Lower leg skin (tissue), 3 donors: ENCODE measurements at regions not wholly inside any gene's neighbourhood (a gene's known extent, or its start where the extent isn't known, plus 50 kb on each side); places are given as distances from the start of the nearest gene placed in this dataset.

Experiments used
- CTCF ChIP-seq, 3 donors: fragments of 450-650 bp; IDR thresholded peaks; one replicate each; pipeline ENCODE4 v1.5.1; 2016; ENCODE audit warnings: antibody characterized with exemption in 3 of 3, mild to moderate bottlenecking in 3 of 3, moderate library complexity in 2 of 3
- POLR2A ChIP-seq, 2 donors: fragments of 450-650 bp; IDR thresholded peaks; one replicate each; pipeline ENCODE4 v1.6.1; 2016 to 2017; ENCODE audit warnings: antibody characterized with exemption in 2 of 2, mild to moderate bottlenecking in 1 of 2, moderate library complexity in 1 of 2

GRCh38 chr15:77826006-77826695 is 193.4 kb upstream of the LINGO1 start:
- TF ChIP-seq CTCF (IDR thresholded peaks at IDR 0.05) = no peak
- TF ChIP-seq POLR2A (IDR thresholded peaks at IDR 0.05) = no peak
